Activated CD4-positive, alpha-beta T cell treated with anti-CD3 and anti-CD28 coated beads for 48 hours (primary cell): ENCODE measurements at regions not wholly inside any gene's neighbourhood (a gene's known extent, or its start where the extent isn't known, plus 50 kb on each side); places are given as distances from the start of the nearest gene placed in this dataset.
"Not testable (repeated sequence)": the region's sequence is repeated elsewhere in the genome, so short reads cannot be mapped to it uniquely, and the experiment has no call there.

Source experiments
- DNase-seq: peaks from one replicate; pipeline ENCODE4 v3.0.0-alpha.2; 2020

- DNase-seq, result not testable (repeated sequence)
Measured at GRCh38 chr16:88252057-88252794, 130.5 kb upstream of the ZNF469 start.

GRCh38 chr16:88258141-88258540 is 124.6 kb upstream of the ZNF469 start:
- not testable (repeated sequence) for DNase-seq

GRCh38 chr16:88258764-88259525 is 123.8 kb upstream of the ZNF469 start:
- DNase-seq, result not testable (repeated sequence)

- DNase-seq, result not testable (repeated sequence)
Measured at GRCh38 chr16:88259538-88259937, 123.2 kb upstream of the ZNF469 start.

- not testable (repeated sequence) for DNase-seq
Measured at GRCh38 chr16:88260146-88260545, 122.6 kb upstream of the ZNF469 start.

GRCh38 chr16:88260881-88261665 is 121.7 kb upstream of the ZNF469 start:
- DNase-seq, result not testable (repeated sequence)

- not testable (repeated sequence) for DNase-seq
Measured at GRCh38 chr16:88261814-88262605, 120.7 kb upstream of the ZNF469 start.

GRCh38 chr16:88262858-88263563 is 119.7 kb upstream of the ZNF469 start:
- DNase-seq, result not testable (repeated sequence)

GRCh38 chr16:88263681-88264287 is 119.0 kb upstream of the ZNF469 start:
- DNase-seq, result not testable (repeated sequence)

GRCh38 chr16:88264641-88265285 is 118.0 kb upstream of the ZNF469 start:
- peak; percentile 70 for DNase-seq

GRCh38 chr16:88265286-88265938 is 117.3 kb upstream of the ZNF469 start:
- DNase-seq, result not testable (repeated sequence)

GRCh38 chr16:88266036-88266435 is 116.7 kb upstream of the ZNF469 start:
- DNase-seq, result not testable (repeated sequence)

- DNase-seq, result not testable (repeated sequence)
Measured at GRCh38 chr16:88266935-88267551, 115.7 kb upstream of the ZNF469 start.

- DNase-seq, result not testable (repeated sequence)
Measured at GRCh38 chr16:88268186-88268970, 114.4 kb upstream of the ZNF469 start.

GRCh38 chr16:88270171-88270790 is 112.5 kb upstream of the ZNF469 start:
- not testable (repeated sequence) for DNase-seq

- not testable (repeated sequence) for DNase-seq
Measured at GRCh38 chr16:88271296-88271695, 111.5 kb upstream of the ZNF469 start.

GRCh38 chr16:88271776-88272175 is 111.0 kb upstream of the ZNF469 start:
- not testable (repeated sequence) for DNase-seq

- DNase-seq, result not testable (repeated sequence)
Measured at GRCh38 chr16:88272437-88272836, 110.3 kb upstream of the ZNF469 start.
